CD4-positive, CD25-positive, alpha-beta regulatory T cell (primary cell): ENCODE measurements at regions not wholly inside any gene's neighbourhood (a gene's known extent, or its start where the extent isn't known, plus 50 kb on each side); places are given as distances from the start of the nearest gene placed in this dataset.
"Not testable (repeated sequence)": the region's sequence is repeated elsewhere in the genome, so short reads cannot be mapped to it uniquely, and the experiment has no call there.

Experiments used
- ATAC-seq, 2 donors: fragments of 150-1000 bp; cut with Tn5 transposase; one replicate each; pipeline ENCODE4 v1.10.0; 2021; ENCODE audit warnings: low read depth in 2 of 2, moderate number of reproducible peaks in 2 of 2, moderate library complexity in 1 of 2
- DNase-seq, 3 donors: peaks; one replicate each; pipeline versions ENCODE4 v3.0.0 to v3.0.0-alpha.2; 2012 to 2022; ENCODE audit warnings: mixed read lengths in 1 of 3
- H3K27ac ChIP-seq: one replicate; pipeline ENCODE4 v1.7.0; 2013; ENCODE audit warnings: mild to moderate bottlenecking, low read length; ENCODE audit not compliant: insufficient read depth, poor library complexity, severe bottlenecking
- H3K27me3 ChIP-seq: one replicate; pipeline ENCODE4 v1.7.0; 2013; ENCODE audit warnings: low read length; ENCODE audit not compliant: control insufficient read depth, insufficient read depth
- H3K36me3 ChIP-seq: one replicate; pipeline ENCODE4 v1.7.0; 2013; ENCODE audit warnings: mild to moderate bottlenecking, low read length, moderate library complexity; ENCODE audit not compliant: control insufficient read depth, insufficient read depth
- H3K4me1 ChIP-seq: 2 replicates; pipeline ENCODE4 v1.7.0; 2013; ENCODE audit warnings: mild to moderate bottlenecking, low read length; ENCODE audit not compliant: insufficient read depth, control insufficient read depth, poor library complexity, severe bottlenecking
- H3K4me3 ChIP-seq: one replicate; pipeline ENCODE4 v1.7.0; 2013; ENCODE audit warnings: low read depth, mild to moderate bottlenecking, low read length, moderate library complexity
- H3K9me3 ChIP-seq, 2 experiments: 1 replicate in 1 of 2; 2 replicates in 1 of 2; pipeline ENCODE4 v1.7.0; 2013; ENCODE audit warnings: low read length in 2 of 2, mild to moderate bottlenecking in 1 of 2, moderate library complexity in 1 of 2; ENCODE audit not compliant: control insufficient read depth in 2 of 2
- H3K27ac Mint-ChIP-seq, 3 donors: one replicate each; pipeline ENCODE4 v1.8.0; 2020 to 2022; ENCODE audit warnings: mild to moderate bottlenecking in 3 of 3, mixed read lengths in 3 of 3, moderate library complexity in 2 of 3
- H3K27me3 Mint-ChIP-seq: one replicate; pipeline ENCODE4 v1.8.0; 2022; ENCODE audit warnings: mild to moderate bottlenecking, mixed read lengths
- H3K36me3 Mint-ChIP-seq: one replicate; pipeline ENCODE4 v1.8.0; 2020; ENCODE audit warnings: mixed read lengths
- H3K4me1 Mint-ChIP-seq, 4 donors: one replicate each; pipeline ENCODE4 v1.8.0; 2020 to 2022; ENCODE audit warnings: mixed read lengths in 4 of 4, mild to moderate bottlenecking in 1 of 4
- H3K4me3 Mint-ChIP-seq, 4 donors: one replicate each; pipeline ENCODE4 v1.8.0; 2020 to 2022; ENCODE audit warnings: mild to moderate bottlenecking in 4 of 4, mixed read lengths in 4 of 4, moderate library complexity in 3 of 4
- H3K9me3 Mint-ChIP-seq, 7 donors: one replicate each; pipeline ENCODE4 v1.8.0; 2020 to 2022; ENCODE audit warnings: mixed read lengths in 7 of 7, mild to moderate bottlenecking in 3 of 7, moderate library complexity in 2 of 7

DNA sequence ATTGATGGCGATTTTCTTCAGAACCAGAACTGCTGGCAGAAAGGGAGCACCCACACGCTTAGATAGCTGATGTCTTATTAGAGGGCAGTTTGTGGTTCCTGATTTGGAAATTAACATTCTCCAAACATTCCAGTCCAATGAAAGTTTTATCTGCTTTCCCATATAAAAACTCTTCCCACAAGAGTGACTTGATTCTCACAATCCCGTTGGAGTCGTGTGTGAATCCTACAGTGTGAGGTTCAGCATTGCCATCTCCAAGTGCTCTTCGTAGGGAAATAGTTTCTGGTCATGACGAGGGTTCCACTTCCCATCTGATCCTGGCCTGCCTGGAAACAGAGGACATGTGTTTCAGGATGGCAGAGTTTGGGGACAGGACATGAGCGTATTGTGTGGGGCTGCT lies 105.4 kb upstream of the CCZ1B start:
- H3K4me1 Mint-ChIP-seq = peaks cover 0 to 10% (median 1%) of the 10 kb centered on the region in 4 donors
- not testable (repeated sequence) for H3K27me3 Mint-ChIP-seq, ATAC-seq, H3K36me3 Mint-ChIP-seq, H3K4me3 Mint-ChIP-seq, H3K36me3 ChIP-seq, H3K4me1 ChIP-seq, H3K27ac Mint-ChIP-seq, H3K9me3 Mint-ChIP-seq, DNase-seq, H3K9me3 ChIP-seq, H3K4me3 ChIP-seq, H3K27ac ChIP-seq, H3K27me3 ChIP-seq

DNA sequence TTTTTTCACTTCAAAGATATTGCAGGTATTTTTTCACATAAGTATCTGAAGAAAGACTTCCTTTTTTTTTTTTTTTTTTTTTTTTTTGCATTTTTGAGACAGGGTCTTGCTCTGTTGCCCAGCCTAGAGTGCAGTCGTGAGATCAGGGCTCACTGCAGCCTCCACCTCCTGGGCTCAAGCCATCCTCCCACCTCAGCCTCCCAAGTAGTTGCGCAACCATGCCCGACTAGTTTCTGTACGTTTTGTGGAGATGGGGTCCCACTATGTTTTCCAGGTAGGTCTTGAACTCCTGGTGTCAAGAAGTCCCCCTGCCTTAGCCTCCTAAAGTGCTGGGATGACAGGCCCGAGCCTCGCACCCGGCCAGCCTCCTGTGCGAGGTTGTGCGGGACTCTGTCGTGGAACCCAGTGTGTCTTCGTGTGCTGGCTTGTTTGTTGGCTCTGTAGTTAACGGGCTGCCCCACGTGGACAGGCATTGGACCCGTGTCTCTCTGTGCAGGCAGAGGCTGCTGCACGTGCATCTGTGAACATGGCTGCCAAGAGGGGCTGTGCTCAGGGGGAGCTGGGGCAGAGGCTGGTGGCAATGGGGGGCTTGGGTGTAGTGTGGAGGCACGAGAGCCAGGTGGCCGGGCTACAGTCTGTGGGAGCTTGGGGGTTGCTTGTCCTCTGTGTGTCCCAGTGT lies 108.0 kb upstream of the CCZ1B start:
- ATAC-seq, H3K27me3 Mint-ChIP-seq, H3K36me3 Mint-ChIP-seq, H3K27ac ChIP-seq, H3K27me3 ChIP-seq, H3K9me3 Mint-ChIP-seq, H3K36me3 ChIP-seq, H3K9me3 ChIP-seq, H3K4me3 Mint-ChIP-seq, H3K4me3 ChIP-seq, H3K27ac Mint-ChIP-seq, H3K4me1 ChIP-seq, DNase-seq: not testable (repeated sequence)
- H3K4me1 Mint-ChIP-seq = peaks cover 0 to 10% (median 1%) of the 10 kb centered on the region in 4 donors

DNA sequence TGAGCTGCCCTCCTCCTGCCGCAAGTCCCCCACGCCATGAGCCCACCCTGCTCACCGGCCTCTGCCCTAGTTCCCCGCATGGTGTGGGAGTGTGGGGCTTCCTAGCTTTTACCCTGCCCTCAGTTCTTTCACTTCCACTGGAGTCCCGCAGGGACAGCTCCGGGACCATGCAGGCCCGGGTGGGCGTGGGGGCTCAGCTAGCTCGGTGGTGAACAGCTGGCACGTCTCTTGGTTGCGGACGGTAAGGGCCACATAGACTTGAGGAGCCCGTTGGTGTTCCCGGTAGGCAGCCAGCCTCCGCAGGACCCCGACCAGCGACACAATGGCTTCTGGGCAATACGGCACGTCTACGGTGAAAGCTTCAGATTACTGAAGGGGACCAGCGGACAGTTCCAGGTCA lies 108.9 kb upstream of the CCZ1B start:
- Histone ChIP-seq H3K4me3 (no peak overlapping the region), H3K9me3 (no peaks in the 10 kb centered on the region), H3K4me1 (no peaks in the 10 kb centered on the region), H3K27ac (no peak overlapping the region), H3K27me3 (no peaks in the 10 kb centered on the region), H3K36me3 (no peaks in the 10 kb centered on the region)
- Mint-ChIP-seq H3K4me3 (no peak overlapping the region), H3K27ac (no peak overlapping the region), H3K27me3 (peaks cover 4% of the 10 kb centered on the region), H3K4me1 (peaks cover 0 to 10% (median 1%) of the 10 kb centered on the region in 4 donors), H3K9me3 (no peaks in the 10 kb centered on the region), H3K36me3 (no peaks in the 10 kb centered on the region)
- DNase-seq = no peak
- ATAC-seq = no peak

DNA sequence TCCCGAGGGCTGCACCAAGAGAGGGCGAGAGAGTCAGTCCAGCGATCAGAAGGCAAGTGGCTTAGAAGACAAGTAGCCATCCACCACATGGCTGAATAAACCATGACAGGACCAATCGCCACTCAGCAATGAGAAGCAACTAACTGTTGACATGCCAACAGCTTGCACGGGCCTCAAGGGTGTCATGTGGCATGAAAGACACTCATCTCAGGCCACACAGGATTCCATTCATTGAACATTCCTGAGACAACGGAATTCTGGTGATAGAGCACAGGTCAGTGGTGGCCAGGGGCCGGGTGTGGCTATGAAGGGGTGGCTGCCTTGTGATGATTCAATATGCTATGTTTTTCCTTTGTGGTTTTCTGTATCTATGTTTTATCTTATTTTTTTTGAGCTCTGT lies 110.6 kb upstream of the CCZ1B start:
- not testable (repeated sequence) for H3K27me3 Mint-ChIP-seq, H3K27ac Mint-ChIP-seq, H3K4me3 Mint-ChIP-seq, H3K9me3 ChIP-seq, H3K36me3 ChIP-seq, ATAC-seq, H3K27ac ChIP-seq, H3K4me1 ChIP-seq, H3K27me3 ChIP-seq, H3K4me1 Mint-ChIP-seq, H3K4me3 ChIP-seq, DNase-seq, H3K9me3 Mint-ChIP-seq, H3K36me3 Mint-ChIP-seq

DNA sequence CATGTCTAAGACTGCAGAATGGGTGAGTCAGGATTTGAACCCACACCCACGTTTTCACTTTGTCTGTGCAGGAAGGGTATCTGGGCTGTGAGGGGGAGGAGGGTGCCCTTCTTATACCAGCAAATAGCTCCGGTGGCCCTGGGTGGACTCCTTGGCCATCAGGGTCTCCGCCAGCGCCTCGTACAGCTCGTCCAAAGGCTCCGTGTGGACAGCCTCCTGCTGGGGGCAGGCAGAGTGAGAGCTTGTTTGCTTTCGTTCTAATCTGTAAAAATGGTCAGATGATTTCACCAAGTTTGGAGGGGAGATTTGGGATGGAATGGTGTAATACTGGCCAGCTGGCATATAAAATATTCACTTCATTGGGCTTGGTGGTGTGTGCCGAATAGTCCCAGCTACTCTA lies 111.7 kb upstream of the CCZ1B start:
- not testable (repeated sequence) for H3K36me3 Mint-ChIP-seq, H3K9me3 Mint-ChIP-seq, H3K27me3 Mint-ChIP-seq, H3K27ac Mint-ChIP-seq, H3K4me1 ChIP-seq, H3K27ac ChIP-seq, H3K9me3 ChIP-seq, H3K4me3 Mint-ChIP-seq, DNase-seq, H3K4me1 Mint-ChIP-seq, H3K27me3 ChIP-seq, ATAC-seq, H3K36me3 ChIP-seq, H3K4me3 ChIP-seq

DNA sequence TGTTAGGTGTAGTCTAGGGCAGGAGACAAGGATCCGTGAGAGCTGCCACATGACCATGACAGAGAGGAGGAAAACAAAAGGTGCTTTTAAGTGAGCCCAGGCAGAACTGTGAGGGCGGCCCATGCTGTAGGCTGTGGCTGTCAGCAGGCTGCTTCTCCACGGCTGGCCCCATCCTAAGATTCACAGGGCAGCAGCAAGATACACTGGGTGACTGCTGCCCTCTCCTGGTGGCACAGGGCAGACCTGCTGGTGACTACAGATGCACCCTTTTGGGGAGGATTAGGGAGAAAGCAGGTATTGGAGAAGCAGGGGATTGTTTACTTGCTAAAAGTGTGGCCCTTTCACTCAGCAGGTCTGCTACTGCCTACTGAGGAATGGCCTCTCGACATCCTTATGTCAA lies 112.2 kb upstream of the CCZ1B start:
- not testable (repeated sequence) for H3K4me3 ChIP-seq, H3K27me3 Mint-ChIP-seq, H3K27ac ChIP-seq, H3K9me3 Mint-ChIP-seq, H3K9me3 ChIP-seq, H3K36me3 Mint-ChIP-seq, H3K27ac Mint-ChIP-seq, H3K4me1 Mint-ChIP-seq, H3K36me3 ChIP-seq, H3K27me3 ChIP-seq, H3K4me1 ChIP-seq, ATAC-seq, H3K4me3 Mint-ChIP-seq
- peak in 1 of 3 donors; percentile 5 for DNase-seq

DNA sequence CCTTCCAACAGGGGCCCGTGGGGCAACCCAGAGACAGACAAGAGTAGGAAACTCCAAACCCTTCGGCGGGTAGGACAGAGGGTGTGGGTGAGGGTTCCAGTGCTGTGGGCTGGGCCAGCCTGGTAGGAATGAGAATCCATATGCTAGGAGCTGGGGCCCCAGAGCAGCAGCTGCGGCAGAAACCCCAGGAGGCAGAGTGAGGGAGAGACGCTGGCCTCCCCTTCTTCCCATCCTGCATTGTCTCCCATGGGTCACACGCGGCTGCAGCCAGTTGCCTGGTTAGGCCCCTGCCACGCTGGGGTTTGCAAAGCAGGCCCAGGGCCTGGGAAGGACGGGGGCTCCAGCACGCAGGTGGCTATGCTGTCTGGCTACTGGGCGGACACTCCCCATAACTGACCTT lies 113.1 kb upstream of the CCZ1B start:
- not testable (repeated sequence) for H3K27me3 ChIP-seq, H3K4me1 Mint-ChIP-seq, H3K36me3 ChIP-seq, ATAC-seq, H3K27me3 Mint-ChIP-seq, H3K9me3 ChIP-seq, H3K27ac Mint-ChIP-seq, DNase-seq, H3K4me3 Mint-ChIP-seq, H3K9me3 Mint-ChIP-seq, H3K4me3 ChIP-seq, H3K4me1 ChIP-seq, H3K36me3 Mint-ChIP-seq, H3K27ac ChIP-seq

DNA sequence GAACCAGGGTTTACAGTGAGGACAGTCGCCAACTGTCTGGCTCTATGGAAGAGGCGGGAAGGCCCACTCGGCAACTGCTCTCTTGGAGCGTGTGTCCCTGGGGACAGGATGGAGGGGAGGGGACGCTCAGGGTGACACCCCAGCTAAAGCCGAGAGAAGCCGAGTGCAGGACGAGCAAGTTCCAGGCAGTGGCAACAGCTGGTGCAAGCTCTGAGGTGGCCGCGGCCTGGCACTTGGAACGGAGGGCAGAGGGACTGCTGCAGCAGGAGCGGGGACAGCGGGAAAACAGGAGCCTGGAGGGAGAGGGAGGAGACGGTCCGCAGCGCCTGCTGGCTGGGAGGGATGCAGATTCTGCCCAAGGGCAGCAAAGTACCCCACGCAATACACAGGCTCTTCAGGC lies 113.8 kb upstream of the CCZ1B start:
- H3K27me3 ChIP-seq, H3K4me1 ChIP-seq, H3K9me3 Mint-ChIP-seq, ATAC-seq, H3K4me3 ChIP-seq, H3K9me3 ChIP-seq, H3K36me3 Mint-ChIP-seq, H3K36me3 ChIP-seq, H3K27ac ChIP-seq, H3K4me3 Mint-ChIP-seq, DNase-seq, H3K27me3 Mint-ChIP-seq, H3K4me1 Mint-ChIP-seq, H3K27ac Mint-ChIP-seq: not testable (repeated sequence)
